ENCODE measurements at regions not wholly inside any gene's neighbourhood (a gene's known extent, or its start where the extent isn't known, plus 50 kb on each side); places are given as distances from the start of the nearest gene placed in this dataset.

GRCh38 chr11:70490723-70491558, 92.6 kb downstream of the CTTN start:
- no peak overlapping the region for H3K27ac ChIP-seq (ENCODE audit: low read depth, low read length)
- H3K9me2 ChIP-seq (replicated peaks; ENCODE audit: insufficient read depth, low read length), result no peaks in the 10 kb centered on the region
- no peak overlapping the region for H3K9ac ChIP-seq (ENCODE audit: low read length)
- H2AFZ ChIP-seq (ENCODE audit: low read depth, low read length, severe bottlenecking), result no peak overlapping the region
- no peak overlapping the region for H3K4me3 ChIP-seq (ENCODE audit: insufficient read depth, low read length, poor library complexity, severe bottlenecking)
- H3K9me3 ChIP-seq (ENCODE audit: insufficient read depth, low read length), result peaks cover 6% of the 10 kb centered on the region; the same call in 1 of the 2 replicates
- no peaks in the 10 kb centered on the region for H4K20me1 ChIP-seq (ENCODE audit: low read depth, low read length)
- TF ChIP-seq EZH2phosphoT487 (conservative IDR thresholded peaks at IDR 0.05; ENCODE audit: low read length) (no peak), CTCF (IDR thresholded peaks at IDR 0.05; ENCODE audit: insufficient read depth, low read length, poor library complexity, severe bottlenecking) (no peak)
- H3F3A ChIP-seq (ENCODE audit: insufficient read depth), result no peaks in the 10 kb centered on the region
- H3K27me3 ChIP-seq (ENCODE audit: low read length), result no peaks in the 10 kb centered on the region
- no peaks in the 10 kb centered on the region for H3K79me2 ChIP-seq (ENCODE audit: insufficient read depth, low read length)
- no peak overlapping the region for H3K4me2 ChIP-seq (ENCODE audit: low read depth, low read length, poor library complexity, severe bottlenecking)
- H3K36me3 ChIP-seq (ENCODE audit: low read length), result no peaks in the 10 kb centered on the region

- Histone ChIP-seq H3K79me2 (ENCODE audit: insufficient read depth, low read length) (no peaks in the 10 kb centered on the region), H3F3A (ENCODE audit: insufficient read depth) (no peaks in the 10 kb centered on the region), H3K9ac (ENCODE audit: low read length) (no peak overlapping the region), H4K20me1 (ENCODE audit: low read depth, low read length) (no peaks in the 10 kb centered on the region), H3K36me3 (ENCODE audit: low read length) (no peaks in the 10 kb centered on the region), H3K27ac (ENCODE audit: low read depth, low read length) (no peak overlapping the region), H3K9me3 (ENCODE audit: insufficient read depth, low read length) (peaks cover 6% of the 10 kb centered on the region; the same call in 1 of the 2 replicates), H3K4me2 (ENCODE audit: low read depth, low read length, poor library complexity, severe bottlenecking) (no peak overlapping the region), H2AFZ (ENCODE audit: low read depth, low read length, severe bottlenecking) (no peak overlapping the region), H3K27me3 (ENCODE audit: low read length) (no peaks in the 10 kb centered on the region), H3K4me3 (ENCODE audit: insufficient read depth, low read length, poor library complexity, severe bottlenecking) (no peak overlapping the region), H3K9me2 (replicated peaks; ENCODE audit: insufficient read depth, low read length) (no peaks in the 10 kb centered on the region)
- TF ChIP-seq CTCF (IDR thresholded peaks at IDR 0.05; ENCODE audit: insufficient read depth, low read length, poor library complexity, severe bottlenecking), result no peak
- TF ChIP-seq EZH2phosphoT487 (conservative IDR thresholded peaks at IDR 0.05; ENCODE audit: low read length), result no peak
These were observed 93.6 kb downstream of the CTTN start for GRCh38 chr11:70491696-70492472.

GRCh38 chr11:70493089-70493474, 94.8 kb downstream of the CTTN start:
- Histone ChIP-seq H3K4me2 (ENCODE audit: low read depth, low read length, poor library complexity, severe bottlenecking) (no peak overlapping the region), H4K20me1 (ENCODE audit: low read depth, low read length) (no peaks in the 10 kb centered on the region), H3F3A (ENCODE audit: insufficient read depth) (no peaks in the 10 kb centered on the region), H3K4me3 (ENCODE audit: insufficient read depth, low read length, poor library complexity, severe bottlenecking) (no peak overlapping the region), H3K36me3 (ENCODE audit: low read length) (no peaks in the 10 kb centered on the region), H3K27me3 (ENCODE audit: low read length) (no peaks in the 10 kb centered on the region), H2AFZ (ENCODE audit: low read depth, low read length, severe bottlenecking) (no peak overlapping the region), H3K27ac (ENCODE audit: low read depth, low read length) (no peak overlapping the region), H3K9me3 (ENCODE audit: insufficient read depth, low read length) (peaks cover 6% of the 10 kb centered on the region; the same call in 1 of the 2 replicates), H3K9ac (ENCODE audit: low read length) (no peak overlapping the region), H3K9me2 (replicated peaks; ENCODE audit: insufficient read depth, low read length) (no peaks in the 10 kb centered on the region), H3K79me2 (ENCODE audit: insufficient read depth, low read length) (no peaks in the 10 kb centered on the region)
- TF ChIP-seq EZH2phosphoT487 (conservative IDR thresholded peaks at IDR 0.05; ENCODE audit: low read length) (no peak), CTCF (IDR thresholded peaks at IDR 0.05; ENCODE audit: insufficient read depth, low read length, poor library complexity, severe bottlenecking) (no peak)
